ENCODE measurements at regions not wholly inside any gene's neighbourhood (a gene's known extent, or its start where the extent isn't known, plus 50 kb on each side); places are given as distances from the start of the nearest gene placed in this dataset.

- Histone ChIP-seq H3K4me3 (replicated peaks in 1 of 3; ENCODE audit: insufficient read depth in 1 of 3, low read depth in 1 of 3, low read length in 3 of 3) (no peak overlapping the region), H3K9ac (replicated peaks; ENCODE audit: extremely low read depth, insufficient read depth, low read length) (no peak overlapping the region), H3K4me1 (ENCODE audit: control insufficient read depth, extremely low read depth, insufficient read depth, low read length) (no peaks in the 10 kb centered on the region), H3K4me2 (ENCODE audit: insufficient read depth, low read length) (no peak overlapping the region), H3K79me2 (ENCODE audit: control insufficient read depth, insufficient read depth, low read length) (no peaks in the 10 kb centered on the region), H4K20me1 (replicated peaks; ENCODE audit: control insufficient read depth, extremely low read depth, insufficient read depth, low read length) (no peaks in the 10 kb centered on the region), H3K9me3 (replicated peaks; ENCODE audit: control insufficient read depth, insufficient read depth, low read length) (no peaks in the 10 kb centered on the region), H3K27me3 (ENCODE audit: control insufficient read depth in 2 of 2, insufficient read depth in 2 of 2, low read length in 2 of 2) (peaks cover 2 to 3% of the 10 kb centered on the region in 2 experiments), H3K9me1 (replicated peaks; ENCODE audit: control insufficient read depth, extremely low read depth, insufficient read depth, low read length) (no peaks in the 10 kb centered on the region), H2AFZ (ENCODE audit: low read depth, low read length) (no peak overlapping the region), H3K36me3 (ENCODE audit: control insufficient read depth in 2 of 2, extremely low read depth in 1 of 2, insufficient read depth in 2 of 2, low read length in 2 of 2) (no peaks in the 10 kb centered on the region), H3K27ac (ENCODE audit: insufficient read depth, low read depth, low read length) (no peak overlapping the region)
- TF ChIP-seq CTCF (IDR thresholded peaks at IDR 0.05; ENCODE audit: extremely low read depth in 1 of 2, insufficient read depth in 1 of 2, low read depth in 1 of 2, low read length in 2 of 2) (no peak), GATA2 (IDR thresholded peaks at IDR 0.05; ENCODE audit: insufficient read depth, insufficient read length, low read depth, low read length) (no peak), EZH2 (IDR thresholded peaks at IDR 0.05; ENCODE audit: borderline replicate concordance, low read depth, low read length, severe bottlenecking) (no peak), JUN (IDR thresholded peaks at IDR 0.05; ENCODE audit: borderline replicate concordance, insufficient read depth, insufficient read length, low read depth) (no peak), POLR2A (IDR thresholded peaks at IDR 0.05; ENCODE audit: low read depth, low read length) (no peak), MYC (IDR thresholded peaks at IDR 0.05; ENCODE audit: low read depth, low read length) (no peak), MAX (IDR thresholded peaks at IDR 0.05; ENCODE audit: insufficient read depth, insufficient read length) (no peak), POLR2AphosphoS5 (IDR thresholded peaks at IDR 0.05; ENCODE audit: insufficient read depth, low read depth, low read length) (no peak)
- DNase-seq (ENCODE audit: low read depth, low spot score) (no peak), FAIRE-seq (no peak)
- POLR2A ChIA-PET: no interaction called here
- no TSS peak for BruUV-seq (replicated peaks)
- CTCF ChIA-PET: interaction anchor here (1.0 to 1.4 kb wide), 2 partner anchors 10 to 51 kb away, joined by 3 read pairs; no protein-coding TSS in a partner anchor
- dilution Hi-C loops (cut with MboI; ENCODE audit: extremely low pct_ligation_motif_present, low sequenced_read_pairs) (no loop called here), intact Hi-C loops (cut with micrococcal nuclease) (no loop called here)
Measured at GRCh38 chr17:31792007-31792585, 66.9 kb downstream of the COPRS start.
